Liver (tissue), 8 donors: ENCODE measurements at regions not wholly inside any gene's neighbourhood (a gene's known extent, or its start where the extent isn't known, plus 50 kb on each side); places are given as distances from the start of the nearest gene placed in this dataset.

Source experiments
- DNase-seq: peaks from one replicate; pipeline ENCODE4 v3.0.0-alpha.2; 2017; ENCODE audit warnings: low spot score
- H3K27ac ChIP-seq, 2 donors: one replicate each; pipeline ENCODE4 v1.7.0; 2013; ENCODE audit warnings: inconsistent platforms in 2 of 2, low read length in 2 of 2, control low read depth in 1 of 2, low read depth in 1 of 2, mild to moderate bottlenecking in 1 of 2
- H3K27me3 ChIP-seq, 4 donors: one replicate each; pipeline versions ENCODE4 v1.6.1 to v1.7.0; 2013; ENCODE audit warnings: low read length in 3 of 4, inconsistent platforms in 1 of 4, mild to moderate bottlenecking in 1 of 4, moderate library complexity in 1 of 4; ENCODE audit not compliant: control insufficient read depth in 4 of 4, insufficient read depth in 4 of 4
- H3K36me3 ChIP-seq, 4 donors: one replicate each; pipeline versions ENCODE4 v1.6.1 to v1.7.0; 2013; ENCODE audit warnings: low read length in 3 of 4, mild to moderate bottlenecking in 3 of 4, low read depth in 1 of 4, moderate library complexity in 1 of 4; ENCODE audit not compliant: control insufficient read depth in 4 of 4, insufficient read depth in 3 of 4
- H3K4me1 ChIP-seq, 4 donors: one replicate each; pipeline versions ENCODE4 v1.6.1 to v1.7.0; 2013; ENCODE audit warnings: low read length in 3 of 4, mild to moderate bottlenecking in 3 of 4, moderate library complexity in 1 of 4; ENCODE audit not compliant: control insufficient read depth in 4 of 4, insufficient read depth in 4 of 4
- H3K4me3 ChIP-seq, 3 donors: one replicate each; pipeline versions ENCODE4 v1.6.1 to v1.7.0; 2013; ENCODE audit warnings: low read length in 3 of 3, control low read depth in 1 of 3, low read depth in 1 of 3, mild to moderate bottlenecking in 1 of 3
- H3K9ac ChIP-seq, 2 donors: one replicate each; pipeline ENCODE4 v1.7.0; 2013; ENCODE audit warnings: low read length in 2 of 2, mild to moderate bottlenecking in 2 of 2, moderate library complexity in 2 of 2, control low read depth in 1 of 2, low read depth in 1 of 2
- H3K9me3 ChIP-seq, 4 donors: one replicate each; pipeline versions ENCODE4 v1.6.1 to v1.7.0; 2013; ENCODE audit warnings: low read length in 3 of 4; ENCODE audit not compliant: control insufficient read depth in 4 of 4
- CTCF ChIP-seq: fragments of 150-350 bp; IDR thresholded peaks from 2 replicates; pipeline ENCODE4 v1.5.1; 2017; ENCODE audit warnings: improper control_type of control experiment, low read depth, low read length; ENCODE audit not compliant: missing input control
- FOXA1 ChIP-seq: IDR thresholded peaks from 2 replicates; pipeline ENCODE4 v1.6.1; 2016; ENCODE audit warnings: antibody characterized with exemption
- FOXA2 ChIP-seq: IDR thresholded peaks from 2 replicates; pipeline ENCODE4 v1.6.1; 2016; ENCODE audit warnings: antibody characterized with exemption
- GABPA ChIP-seq, 2 donors: IDR thresholded peaks in 1 of 2; conservative IDR thresholded peaks in 1 of 2; 2 replicates each; pipeline ENCODE4 v1.6.1; 2016; ENCODE audit warnings: antibody characterized with exemption in 2 of 2, mild to moderate bottlenecking in 1 of 2, moderate library complexity in 1 of 2
- HNF4A ChIP-seq, 2 donors: conservative IDR thresholded peaks; 2 replicates each; pipeline ENCODE4 v1.6.1; 2016; ENCODE audit warnings: antibody characterized with exemption in 2 of 2, mild to moderate bottlenecking in 2 of 2
- HNF4G ChIP-seq: IDR thresholded peaks from 2 replicates; pipeline ENCODE4 v1.6.1; 2016; ENCODE audit warnings: antibody characterized with exemption
- JUND ChIP-seq, 2 donors: IDR thresholded peaks; 2 replicates each; pipeline ENCODE4 v1.6.1; 2016; ENCODE audit warnings: antibody characterized with exemption in 2 of 2
- NR2F2 ChIP-seq: IDR thresholded peaks from 2 replicates; pipeline ENCODE4 v1.6.1; 2016; ENCODE audit warnings: antibody characterized with exemption
- RAD21 ChIP-seq, 2 donors: IDR thresholded peaks; 2 replicates each; pipeline ENCODE4 v1.6.1; 2016; ENCODE audit warnings: antibody characterized with exemption in 2 of 2, mild to moderate bottlenecking in 2 of 2
- RXRA ChIP-seq, 2 donors: IDR thresholded peaks; 2 replicates each; pipeline ENCODE4 v1.6.1; 2017 to 2018; ENCODE audit warnings: antibody characterized with exemption in 2 of 2, mild to moderate bottlenecking in 1 of 2
- TAF1 ChIP-seq: conservative IDR thresholded peaks from 2 replicates; pipeline ENCODE4 v1.6.1; 2016; ENCODE audit warnings: antibody characterized with exemption, mild to moderate bottlenecking
- YY1 ChIP-seq: IDR thresholded peaks from 2 replicates; pipeline ENCODE4 v1.6.1; 2016; ENCODE audit warnings: antibody characterized with exemption, mild to moderate bottlenecking
- WGBS: extraction: QIAGEN DNeasy Blood & Tissue Kit; methylation state at CpG from one replicate; pipeline ENCODE4 v1.1.7; 2013; 5-methylcytosine and 5-hydroxymethylcytosine counted together
- TF ChIP-seq, protein P1 (sequence below): IDR thresholded peaks from 2 replicates; pipeline ENCODE4 v1.6.1; 2016; ENCODE audit warnings: antibody characterized with exemption
- TF ChIP-seq, protein P2 (sequence below): IDR thresholded peaks from 2 replicates; pipeline ENCODE4 v1.6.1; 2016; ENCODE audit warnings: antibody characterized with exemption
- TF ChIP-seq, protein P3 (sequence below): IDR thresholded peaks from 2 replicates; pipeline ENCODE4 v1.6.1; 2016; ENCODE audit warnings: antibody characterized with exemption
- TF ChIP-seq, protein P4 (sequence below): IDR thresholded peaks from 2 replicates; pipeline ENCODE4 v1.6.1; 2016; ENCODE audit warnings: antibody characterized with exemption, mild to moderate bottlenecking
- donor health status: healthy.
- donor health status: healthy.
- donor health status: healthy.
- donor health status: healthy.
- donor health status: healthy.

- H3K9ac ChIP-seq, result no peak overlapping the region
- no peak for DNase-seq
- H3K36me3 ChIP-seq, result peaks cover 0 to 1% (median 0%) of the 10 kb centered on the region in 4 donors
- WGBS, result 93% methylated on average over 1 of the region's 1 CpG
- H3K27ac ChIP-seq, result no peak overlapping the region
- no peaks in the 10 kb centered on the region for H3K9me3 ChIP-seq
- TF ChIP-seq YY1 (no peak), NR2F2 (no peak), FOXA2 (no peak), HNF4G (no peak), HNF4A (conservative IDR thresholded peaks at IDR 0.05) (no peak), TAF1 (no peak), JUND (IDR thresholded peaks at IDR 0.05) (no peak), RAD21 (IDR thresholded peaks at IDR 0.05) (no peak), GABPA (IDR thresholded peaks at IDR 0.05 in 1 of 2, conservative IDR thresholded peaks at IDR 0.05 in 1 of 2) (no peak), RXRA (IDR thresholded peaks at IDR 0.05) (no peak)
- TF ChIP-seq, protein P1, sequence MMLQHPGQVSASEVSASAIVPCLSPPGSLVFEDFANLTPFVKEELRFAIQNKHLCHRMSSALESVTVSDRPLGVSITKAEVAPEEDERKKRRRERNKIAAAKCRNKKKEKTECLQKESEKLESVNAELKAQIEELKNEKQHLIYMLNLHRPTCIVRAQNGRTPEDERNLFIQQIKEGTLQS, result no peak
- TF ChIP-seq, protein P2, sequence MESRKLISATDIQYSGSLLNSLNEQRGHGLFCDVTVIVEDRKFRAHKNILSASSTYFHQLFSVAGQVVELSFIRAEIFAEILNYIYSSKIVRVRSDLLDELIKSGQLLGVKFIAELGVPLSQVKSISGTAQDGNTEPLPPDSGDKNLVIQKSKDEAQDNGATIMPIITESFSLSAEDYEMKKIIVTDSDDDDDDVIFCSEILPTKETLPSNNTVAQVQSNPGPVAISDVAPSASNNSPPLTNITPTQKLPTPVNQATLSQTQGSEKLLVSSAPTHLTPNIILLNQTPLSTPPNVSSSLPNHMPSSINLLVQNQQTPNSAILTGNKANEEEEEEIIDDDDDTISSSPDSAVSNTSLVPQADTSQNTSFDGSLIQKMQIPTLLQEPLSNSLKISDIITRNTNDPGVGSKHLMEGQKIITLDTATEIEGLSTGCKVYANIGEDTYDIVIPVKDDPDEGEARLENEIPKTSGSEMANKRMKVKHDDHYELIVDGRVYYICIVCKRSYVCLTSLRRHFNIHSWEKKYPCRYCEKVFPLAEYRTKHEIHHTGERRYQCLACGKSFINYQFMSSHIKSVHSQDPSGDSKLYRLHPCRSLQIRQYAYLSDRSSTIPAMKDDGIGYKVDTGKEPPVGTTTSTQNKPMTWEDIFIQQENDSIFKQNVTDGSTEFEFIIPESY, result no peak
- TF ChIP-seq, protein P3, sequence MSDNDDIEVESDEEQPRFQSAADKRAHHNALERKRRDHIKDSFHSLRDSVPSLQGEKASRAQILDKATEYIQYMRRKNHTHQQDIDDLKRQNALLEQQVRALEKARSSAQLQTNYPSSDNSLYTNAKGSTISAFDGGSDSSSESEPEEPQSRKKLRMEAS, result no peak
- no peaks in the 10 kb centered on the region for H3K4me1 ChIP-seq
- H3K4me3 ChIP-seq, result no peak overlapping the region
- H3K27me3 ChIP-seq, result no peaks in the 10 kb centered on the region
These were observed 59.3 kb upstream of the JAG1 start for GRCh38 chr20:10733122-10733521.

GRCh38 chr20:10735195-10735949 lies 61.6 kb upstream of the JAG1 start:
- Histone ChIP-seq H3K4me3 (no peak overlapping the region), H3K9me3 (no peaks in the 10 kb centered on the region), H3K9ac (no peak overlapping the region), H3K36me3 (no peaks in the 10 kb centered on the region), H3K27ac (no peak overlapping the region), H3K4me1 (peaks cover 0 to 2% (median 1%) of the 10 kb centered on the region in 4 donors), H3K27me3 (no peaks in the 10 kb centered on the region)
- WGBS, result 72% methylated on average over 14 of the region's 14 CpGs
- no peak for DNase-seq
- peak; percentile 45 for TF ChIP-seq NR2F2
- no peak for TF ChIP-seq HNF4G

DNA sequence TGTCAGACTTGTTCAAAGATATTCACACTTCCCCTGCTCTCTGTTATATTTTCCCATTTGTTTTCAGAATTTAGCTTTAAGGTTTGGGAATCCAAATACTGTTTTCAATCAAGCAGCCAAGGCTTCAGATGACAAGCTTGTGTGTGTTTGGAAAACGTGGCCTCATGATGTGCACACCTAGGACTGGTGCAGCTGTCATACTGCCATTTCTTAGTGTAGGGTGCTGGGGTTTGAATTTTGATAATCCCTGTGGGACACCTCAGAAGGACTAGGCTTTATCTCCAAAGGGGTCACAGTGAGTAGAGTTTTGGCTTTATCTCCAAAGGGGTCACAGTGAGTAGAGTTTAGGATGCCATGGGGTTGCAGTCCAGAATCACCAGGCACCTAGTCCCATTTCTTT lies 65.3 kb upstream of the JAG1 start:
- Histone ChIP-seq H3K9ac (no peak overlapping the region), H3K4me3 (peak overlapping the region in 2 of 3 donors; percentile 17 to 22), H3K36me3 (no peaks in the 10 kb centered on the region), H3K4me1 (peaks cover 0 to 2% (median 1%) of the 10 kb centered on the region in 4 donors), H3K27me3 (no peaks in the 10 kb centered on the region), H3K9me3 (no peaks in the 10 kb centered on the region), H3K27ac (no peak overlapping the region)
- WGBS, result 43% methylated on average over 1 of the region's 1 CpG
- DNase-seq, result no peak
- TF ChIP-seq NR2F2 (no peak), FOXA1 (no peak), HNF4G (no peak), RAD21 (IDR thresholded peaks at IDR 0.05) (no peak), JUND (IDR thresholded peaks at IDR 0.05) (no peak), TAF1 (no peak), CTCF (no peak)
- TF ChIP-seq, protein P3, result no peak
- TF ChIP-seq, protein P4, sequence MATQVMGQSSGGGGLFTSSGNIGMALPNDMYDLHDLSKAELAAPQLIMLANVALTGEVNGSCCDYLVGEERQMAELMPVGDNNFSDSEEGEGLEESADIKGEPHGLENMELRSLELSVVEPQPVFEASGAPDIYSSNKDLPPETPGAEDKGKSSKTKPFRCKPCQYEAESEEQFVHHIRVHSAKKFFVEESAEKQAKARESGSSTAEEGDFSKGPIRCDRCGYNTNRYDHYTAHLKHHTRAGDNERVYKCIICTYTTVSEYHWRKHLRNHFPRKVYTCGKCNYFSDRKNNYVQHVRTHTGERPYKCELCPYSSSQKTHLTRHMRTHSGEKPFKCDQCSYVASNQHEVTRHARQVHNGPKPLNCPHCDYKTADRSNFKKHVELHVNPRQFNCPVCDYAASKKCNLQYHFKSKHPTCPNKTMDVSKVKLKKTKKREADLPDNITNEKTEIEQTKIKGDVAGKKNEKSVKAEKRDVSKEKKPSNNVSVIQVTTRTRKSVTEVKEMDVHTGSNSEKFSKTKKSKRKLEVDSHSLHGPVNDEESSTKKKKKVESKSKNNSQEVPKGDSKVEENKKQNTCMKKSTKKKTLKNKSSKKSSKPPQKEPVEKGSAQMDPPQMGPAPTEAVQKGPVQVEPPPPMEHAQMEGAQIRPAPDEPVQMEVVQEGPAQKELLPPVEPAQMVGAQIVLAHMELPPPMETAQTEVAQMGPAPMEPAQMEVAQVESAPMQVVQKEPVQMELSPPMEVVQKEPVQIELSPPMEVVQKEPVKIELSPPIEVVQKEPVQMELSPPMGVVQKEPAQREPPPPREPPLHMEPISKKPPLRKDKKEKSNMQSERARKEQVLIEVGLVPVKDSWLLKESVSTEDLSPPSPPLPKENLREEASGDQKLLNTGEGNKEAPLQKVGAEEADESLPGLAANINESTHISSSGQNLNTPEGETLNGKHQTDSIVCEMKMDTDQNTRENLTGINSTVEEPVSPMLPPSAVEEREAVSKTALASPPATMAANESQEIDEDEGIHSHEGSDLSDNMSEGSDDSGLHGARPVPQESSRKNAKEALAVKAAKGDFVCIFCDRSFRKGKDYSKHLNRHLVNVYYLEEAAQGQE, result no peak
- TF ChIP-seq, protein P1, result no peak
- TF ChIP-seq, protein P2, result no peak
